ENCODE measurements at regions not wholly inside any gene's neighbourhood (a gene's known extent, or its start where the extent isn't known, plus 50 kb on each side); places are given as distances from the start of the nearest gene placed in this dataset.

DNA sequence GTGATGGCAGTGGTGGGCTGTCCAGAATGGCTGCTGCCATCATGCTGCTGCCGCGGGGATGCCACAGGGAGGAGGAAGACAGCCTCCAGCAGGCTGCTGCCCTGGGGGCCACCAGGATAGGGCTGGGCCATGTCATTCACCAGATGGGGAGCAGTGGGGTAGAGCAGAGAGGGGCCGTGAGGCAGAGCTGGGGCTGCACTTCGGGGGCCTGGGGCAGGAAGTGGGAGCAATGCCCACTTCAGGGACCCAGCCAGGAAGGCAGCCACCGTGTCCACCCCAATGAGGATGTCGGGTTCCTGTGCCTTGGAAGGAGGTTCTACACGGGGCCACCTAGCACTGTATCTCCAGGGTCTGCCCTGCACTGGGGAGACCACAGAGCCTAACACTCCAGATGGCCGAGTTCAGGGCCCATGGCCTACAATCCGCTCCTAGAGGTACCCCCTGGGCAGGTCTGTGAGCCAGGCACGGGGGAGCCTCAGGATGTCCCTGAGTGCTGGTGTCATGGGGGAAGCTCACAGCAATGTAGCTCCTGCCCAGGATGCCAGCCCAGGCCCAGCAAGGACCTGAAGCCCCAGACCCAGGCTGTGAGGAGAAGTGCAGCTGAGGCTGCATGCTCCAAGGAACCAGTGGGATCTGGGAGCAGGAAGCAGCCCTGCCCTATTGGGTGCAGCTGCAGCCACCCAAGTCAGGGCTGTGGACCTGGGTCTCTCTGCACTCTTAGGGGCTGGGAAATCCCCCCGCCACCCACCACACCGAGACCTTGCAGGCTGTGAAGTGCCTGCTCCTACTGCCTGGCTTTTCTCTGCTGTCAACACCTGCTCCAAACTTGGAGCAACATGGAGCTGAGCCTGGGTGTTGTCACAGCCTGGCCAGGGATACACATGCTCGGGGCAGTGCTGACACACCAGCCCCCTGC is 140.3 kb downstream of the PDHA2 start:
- H3K18ac ChIP-seq (ENCODE audit: low read depth, low read length), result no peak overlapping the region
- ATAC-seq (ENCODE audit: low read depth), result no peak
- BruUV-seq (replicated peaks), result no TSS peak

More for the DNA sequence above, 140.3 kb downstream of the PDHA2 start:
- H2BK5ac ChIP-seq (ENCODE audit: low read depth, low read length, poor library complexity, severe bottlenecking), result no peak overlapping the region
- H2AK5ac ChIP-seq (ENCODE audit: low read depth, low read length), result no peak overlapping the region
- H3K79me1 ChIP-seq (ENCODE audit: low read depth in 1 of 2, low read length in 2 of 2), result no peaks in the 10 kb centered on the region
- intact Hi-C loops (cut with micrococcal nuclease), result no loop called here
- H3K4me2 ChIP-seq (ENCODE audit: low read depth, low read length), result no peak overlapping the region
- H2BK120ac ChIP-seq (ENCODE audit: low read depth, low read length), result no peak overlapping the region
- ChIA-PET POLR2A (ENCODE audit: unreplicated experiment) (no interaction called here), CTCF (no interaction called here)
- H2BK20ac ChIP-seq (ENCODE audit: low read depth, low read length), result no peak overlapping the region
- no peak overlapping the region for H3K4ac ChIP-seq (ENCODE audit: low read depth, low read length)
- no peaks in the 10 kb centered on the region for H3K9me1 ChIP-seq (ENCODE audit: insufficient read depth, low read length)
- H3K14ac ChIP-seq (replicated peaks; ENCODE audit: low read depth, low read length), result no peak overlapping the region
- H4K20me1 ChIP-seq (ENCODE audit: insufficient read depth, low read length), result no peaks in the 10 kb centered on the region
- H4K8ac ChIP-seq (ENCODE audit: low read depth in 2 of 2, low read length in 2 of 2), result no peak overlapping the region
- H3K4me1 ChIP-seq (ENCODE audit: control insufficient read depth, insufficient read depth, low read length), result no peaks in the 10 kb centered on the region
- no peak overlapping the region for H3K23ac ChIP-seq (ENCODE audit: low read depth, low read length)
- H2AFZ ChIP-seq (replicated peaks; ENCODE audit: low read length, poor library complexity), result no peak overlapping the region
- H3K9ac ChIP-seq (ENCODE audit: low read depth, low read length), result no peak overlapping the region
- 48% methylated on average over 6 of the region's 13 CpGs; no CpG with 5 or more reads in 1 of the 2 experiments for WGBS, 2 experiments (ENCODE audit: extremely low coverage in 2 of 2, insufficient read length in 1 of 2)
- H3K27ac ChIP-seq (ENCODE audit: insufficient read depth, low read length), result no peak overlapping the region
- dilution Hi-C loops (cut with HindIII; ENCODE audit: low sequenced_read_pairs, unreplicated experiment), result no loop called here
- no peak overlapping the region for H4K5ac ChIP-seq (ENCODE audit: low read depth, low read length)
- H3K4me3 ChIP-seq (ENCODE audit: insufficient read depth, low read depth, low read length), result no peak overlapping the region
- no peaks in the 10 kb centered on the region for H3K36me3 ChIP-seq (ENCODE audit: control insufficient read depth, insufficient read depth, low read length)
- in situ Hi-C loops (cut with MboI; ENCODE audit: low sequenced_read_pairs), result no loop called here
- H3K56ac ChIP-seq (ENCODE audit: extremely low read depth, insufficient read depth, low read length), result no peak overlapping the region
- H3K9me3 ChIP-seq (ENCODE audit: control insufficient read depth, insufficient read depth, low read length), result peaks cover 16% of the 10 kb centered on the region
- H3K27me3 ChIP-seq (ENCODE audit: control insufficient read depth, insufficient read depth, low read length), result no peaks in the 10 kb centered on the region
- no peak overlapping the region for H2BK15ac ChIP-seq (ENCODE audit: low read depth, low read length)
- no peak for TF ChIP-seq CEBPB (IDR thresholded peaks at IDR 0.05; ENCODE audit: low read depth, low read length)
- no peak for TF ChIP-seq BHLHE40 (IDR thresholded peaks at IDR 0.05; ENCODE audit: low read depth, low read length)
- no peak for TF ChIP-seq FOS (IDR thresholded peaks at IDR 0.05; ENCODE audit: low read depth, low read length)
- no peak for TF ChIP-seq MXI1 (IDR thresholded peaks at IDR 0.05; ENCODE audit: borderline replicate concordance, low read depth, low read length)
- TF ChIP-seq SMC3 (IDR thresholded peaks at IDR 0.05; ENCODE audit: low read depth, low read length), result no peak
- no peak for TF ChIP-seq RCOR1 (IDR thresholded peaks at IDR 0.05; ENCODE audit: insufficient replicate concordance, low read length)
- TF ChIP-seq, protein P1, sequence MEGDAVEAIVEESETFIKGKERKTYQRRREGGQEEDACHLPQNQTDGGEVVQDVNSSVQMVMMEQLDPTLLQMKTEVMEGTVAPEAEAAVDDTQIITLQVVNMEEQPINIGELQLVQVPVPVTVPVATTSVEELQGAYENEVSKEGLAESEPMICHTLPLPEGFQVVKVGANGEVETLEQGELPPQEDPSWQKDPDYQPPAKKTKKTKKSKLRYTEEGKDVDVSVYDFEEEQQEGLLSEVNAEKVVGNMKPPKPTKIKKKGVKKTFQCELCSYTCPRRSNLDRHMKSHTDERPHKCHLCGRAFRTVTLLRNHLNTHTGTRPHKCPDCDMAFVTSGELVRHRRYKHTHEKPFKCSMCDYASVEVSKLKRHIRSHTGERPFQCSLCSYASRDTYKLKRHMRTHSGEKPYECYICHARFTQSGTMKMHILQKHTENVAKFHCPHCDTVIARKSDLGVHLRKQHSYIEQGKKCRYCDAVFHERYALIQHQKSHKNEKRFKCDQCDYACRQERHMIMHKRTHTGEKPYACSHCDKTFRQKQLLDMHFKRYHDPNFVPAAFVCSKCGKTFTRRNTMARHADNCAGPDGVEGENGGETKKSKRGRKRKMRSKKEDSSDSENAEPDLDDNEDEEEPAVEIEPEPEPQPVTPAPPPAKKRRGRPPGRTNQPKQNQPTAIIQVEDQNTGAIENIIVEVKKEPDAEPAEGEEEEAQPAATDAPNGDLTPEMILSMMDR (conservative IDR thresholded peaks at IDR 0.05; ENCODE audit: low read depth, low read length), result no peak
- TF ChIP-seq MAFK (IDR thresholded peaks at IDR 0.05; ENCODE audit: low read depth, low read length), result no peak
- TF ChIP-seq NFE2L2 (IDR thresholded peaks at IDR 0.05; ENCODE audit: low read depth, low read length), result no peak
- TF ChIP-seq, protein P2, sequence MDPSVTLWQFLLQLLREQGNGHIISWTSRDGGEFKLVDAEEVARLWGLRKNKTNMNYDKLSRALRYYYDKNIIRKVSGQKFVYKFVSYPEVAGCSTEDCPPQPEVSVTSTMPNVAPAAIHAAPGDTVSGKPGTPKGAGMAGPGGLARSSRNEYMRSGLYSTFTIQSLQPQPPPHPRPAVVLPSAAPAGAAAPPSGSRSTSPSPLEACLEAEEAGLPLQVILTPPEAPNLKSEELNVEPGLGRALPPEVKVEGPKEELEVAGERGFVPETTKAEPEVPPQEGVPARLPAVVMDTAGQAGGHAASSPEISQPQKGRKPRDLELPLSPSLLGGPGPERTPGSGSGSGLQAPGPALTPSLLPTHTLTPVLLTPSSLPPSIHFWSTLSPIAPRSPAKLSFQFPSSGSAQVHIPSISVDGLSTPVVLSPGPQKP (IDR thresholded peaks at IDR 0.05; ENCODE audit: borderline replicate concordance, low read depth, low read length), result no peak
- no peak for DNase-seq
- H4K91ac ChIP-seq (ENCODE audit: insufficient read depth, low read depth, low read length), result no peak overlapping the region
- no peak overlapping the region for H2AK9ac ChIP-seq (replicated peaks; ENCODE audit: low read depth, low read length, poor library complexity)
